NCI-H1105 (cell line): ENCODE measurements at regions not wholly inside any gene's neighbourhood (a gene's known extent, or its start where the extent isn't known, plus 50 kb on each side); places are given as distances from the start of the nearest gene placed in this dataset.

Experiments
- DNase-seq: peaks from one replicate; lab custom pipeline; 2025; lab: John Stamatoyannopoulos, UW

DNA sequence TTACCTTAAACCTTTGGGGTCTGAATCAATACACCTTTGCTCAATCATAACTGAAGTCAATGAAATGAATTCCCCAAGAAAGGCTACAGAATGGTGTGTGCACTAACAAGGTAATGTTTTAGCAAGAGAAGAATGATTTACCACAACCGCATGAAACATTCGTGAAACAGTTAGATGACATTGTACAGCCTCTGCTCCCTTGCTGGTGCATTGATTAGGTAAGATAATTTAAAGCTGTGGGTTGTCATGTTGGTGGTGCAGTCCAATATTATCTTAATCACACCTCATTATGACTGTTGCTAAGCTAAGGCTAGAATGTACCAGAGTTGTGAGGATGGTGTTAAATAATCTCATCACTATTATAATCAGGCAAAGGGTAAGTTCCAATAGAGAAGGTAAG is 1673.2 kb upstream of the PRR20A start:
- no peak for DNase-seq

GRCh38 chr13:55483626-55484158 is 1657.0 kb upstream of the PRR20A start:
- no peak for DNase-seq

DNA sequence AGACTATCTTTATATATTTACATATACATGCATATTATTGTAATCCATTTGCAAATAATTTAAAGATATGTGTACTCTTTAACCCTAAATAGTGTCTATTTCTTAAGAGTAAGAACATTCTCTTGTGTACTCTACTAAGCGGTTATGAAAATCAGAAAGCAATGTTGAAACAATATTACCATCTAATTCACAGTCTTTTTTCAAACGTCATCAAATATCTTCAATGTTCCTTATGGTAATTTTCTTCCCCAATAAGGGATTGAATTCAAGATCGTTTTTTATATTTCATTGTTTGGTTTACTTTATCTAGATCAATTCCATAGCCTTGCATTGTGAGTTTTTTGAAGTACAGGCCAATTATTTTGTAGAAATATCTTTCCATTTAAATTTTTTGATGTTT is 1647.4 kb upstream of the PRR20A start:
- no peak for DNase-seq

- no peak for DNase-seq
Measured at GRCh38 chr13:55497486-55497885, 1643.2 kb upstream of the PRR20A start.

GRCh38 chr13:55500694-55501093 is 1640.0 kb upstream of the PRR20A start:
- no peak for DNase-seq

- DNase-seq, result no peak
Measured at GRCh38 chr13:55516610-55517009, 1624.1 kb upstream of the PRR20A start.

DNA sequence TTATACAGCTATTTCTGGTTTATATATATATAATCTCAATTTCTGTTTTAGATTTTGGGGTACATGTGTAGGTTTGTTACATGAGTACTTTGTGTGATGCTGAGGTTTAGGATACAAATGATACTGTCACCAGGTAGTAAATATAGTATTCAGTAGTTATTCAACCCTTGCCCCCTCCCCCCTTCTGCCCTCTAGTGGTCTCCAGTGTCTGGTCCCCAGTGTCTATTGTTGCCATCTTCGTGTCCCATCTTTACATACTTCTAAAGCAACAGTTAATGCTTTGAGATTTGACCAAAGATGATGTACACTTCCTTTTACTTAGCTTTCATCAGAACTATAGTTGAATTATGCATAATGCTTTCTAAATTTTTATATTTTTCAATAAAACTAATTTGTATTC is 1623.4 kb upstream of the PRR20A start:
- DNase-seq, result no peak

- no peak for DNase-seq
Measured at GRCh38 chr13:55528434-55528833, 1612.3 kb upstream of the PRR20A start.

DNA sequence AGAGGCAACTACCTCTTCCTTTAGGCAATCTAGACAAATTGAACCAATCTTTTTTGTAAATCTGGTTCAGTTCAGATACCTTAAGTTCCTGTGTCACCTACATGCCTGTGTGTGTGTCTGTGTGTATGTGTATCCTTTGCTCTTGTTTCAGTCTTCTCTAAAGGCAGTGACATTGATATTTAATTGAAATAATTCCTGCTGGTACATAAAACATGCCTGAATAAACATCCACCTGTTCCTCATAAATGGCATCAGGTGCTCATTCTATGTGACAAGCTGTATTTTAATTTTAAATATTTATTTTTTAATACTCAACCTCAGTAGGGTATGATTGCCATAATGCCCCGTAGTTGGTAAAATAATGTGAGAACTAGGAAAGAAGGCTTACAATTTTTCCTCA is 1606.4 kb upstream of the PRR20A start:
- no peak for DNase-seq

- DNase-seq, result no peak
Measured at GRCh38 chr13:55538424-55538823, 1602.3 kb upstream of the PRR20A start.

- no peak for DNase-seq
Measured at GRCh38 chr13:55543053-55543452, 1597.7 kb upstream of the PRR20A start.

DNA sequence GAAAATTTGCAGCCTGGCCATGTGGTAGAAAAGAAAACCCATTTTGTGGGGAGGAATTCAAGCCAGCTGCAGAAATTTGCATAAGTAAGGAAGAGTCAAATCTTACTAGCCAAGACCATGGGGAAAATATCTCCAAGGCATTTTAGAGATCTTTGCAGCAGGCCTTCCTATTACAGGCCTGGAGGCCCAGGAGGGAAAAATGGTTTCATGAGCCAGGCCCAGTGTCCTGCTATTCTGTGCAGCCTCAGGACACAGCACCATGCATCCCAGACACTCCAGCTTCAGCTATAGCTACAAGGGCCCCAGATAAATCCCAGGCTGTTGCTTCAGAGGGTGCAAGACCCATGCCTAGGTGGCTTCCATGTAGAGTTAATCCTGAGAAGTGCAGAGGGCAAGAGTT is 1590.1 kb upstream of the PRR20A start:
- DNase-seq, result no peak

- no peak for DNase-seq
Measured at GRCh38 chr13:55553701-55554100, 1587.0 kb upstream of the PRR20A start.

GRCh38 chr13:55554741-55555140 is 1586.0 kb upstream of the PRR20A start:
- DNase-seq, result no peak

- DNase-seq, result no peak
Measured at GRCh38 chr13:55560331-55560730, 1580.4 kb upstream of the PRR20A start.

- no peak for DNase-seq
Measured at GRCh38 chr13:55563267-55563666, 1577.5 kb upstream of the PRR20A start.

GRCh38 chr13:55566334-55566733 is 1574.4 kb upstream of the PRR20A start:
- DNase-seq, result no peak

DNA sequence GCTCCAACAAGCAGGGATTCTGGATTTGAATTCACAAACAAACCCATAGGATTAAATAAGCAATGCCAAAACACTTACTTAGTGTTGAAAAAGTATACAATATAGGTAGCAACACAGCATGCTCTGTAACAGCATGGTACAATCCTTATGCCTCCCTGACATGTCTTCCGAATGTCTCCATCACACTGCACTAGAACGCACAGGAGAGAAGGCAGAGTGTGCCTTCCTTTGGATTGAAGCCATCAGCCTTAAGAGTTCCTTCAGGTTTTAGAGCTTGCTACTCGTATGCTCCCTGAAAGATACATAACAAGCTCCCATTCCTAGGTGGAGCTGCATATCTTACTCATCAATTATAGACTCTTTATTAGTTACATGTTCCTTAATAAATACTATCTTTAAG is 1573.9 kb upstream of the PRR20A start:
- DNase-seq, result no peak

DNA sequence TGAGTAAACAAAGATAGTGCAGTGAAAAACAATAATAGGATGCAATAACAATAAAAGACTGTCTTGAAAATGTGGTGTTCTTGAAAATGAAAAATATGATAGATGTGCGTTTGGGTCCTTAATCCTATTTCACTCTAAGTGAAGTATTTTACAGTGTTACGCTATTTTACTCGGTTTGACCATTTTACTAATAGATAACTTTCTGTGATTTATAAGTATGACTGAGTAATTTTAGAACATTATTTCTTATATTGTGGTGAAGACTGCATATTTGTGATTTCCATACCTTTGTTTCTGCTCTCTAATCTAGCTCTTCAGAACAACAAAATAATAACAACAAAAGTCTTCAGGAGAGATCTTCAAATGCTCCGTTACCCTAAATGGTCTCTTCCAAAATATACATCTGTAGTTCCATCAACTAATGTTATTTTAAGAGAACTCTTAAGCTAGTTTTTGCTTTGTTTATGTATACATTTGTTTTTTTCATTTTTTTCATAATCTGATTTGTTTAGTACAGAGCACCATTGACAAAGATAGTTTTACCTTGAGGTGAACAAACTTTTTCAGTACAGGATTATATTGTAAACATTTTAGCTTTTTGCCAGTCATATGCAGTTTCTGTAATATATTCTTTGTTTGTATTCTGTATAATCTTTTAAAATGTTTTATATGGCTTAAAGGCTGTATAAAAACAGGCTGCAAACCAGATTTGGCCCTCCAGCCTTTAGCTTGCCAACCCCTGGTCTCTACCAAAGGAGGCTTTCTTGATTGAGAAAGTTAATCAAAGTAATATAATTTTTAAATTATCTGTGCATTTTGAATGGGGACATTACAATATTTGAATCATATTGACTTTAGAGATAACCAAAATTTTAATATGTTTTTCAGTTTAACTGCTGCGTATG is 1572.7 kb upstream of the PRR20A start:
- no peak for DNase-seq

GRCh38 chr13:55569082-55569481 is 1571.6 kb upstream of the PRR20A start:
- DNase-seq, result no peak

DNA sequence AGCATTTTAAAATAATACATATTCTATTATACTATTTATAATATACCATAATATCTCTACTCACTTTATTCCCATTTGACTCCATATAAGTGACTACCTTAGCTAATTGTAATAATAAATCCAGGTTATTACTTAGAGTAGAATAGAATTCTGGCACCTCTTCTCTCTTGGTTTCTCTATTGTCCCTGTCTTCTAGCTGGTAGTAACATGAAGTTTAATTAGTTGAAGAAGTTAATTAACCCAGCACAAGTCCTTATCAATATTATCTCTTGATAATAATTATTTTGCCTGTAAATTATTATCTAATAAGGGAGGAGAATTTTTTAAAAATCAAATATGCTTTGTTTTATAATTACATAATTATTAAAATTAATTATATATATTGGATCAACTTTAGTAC is 1571.2 kb upstream of the PRR20A start:
- no peak for DNase-seq

DNA sequence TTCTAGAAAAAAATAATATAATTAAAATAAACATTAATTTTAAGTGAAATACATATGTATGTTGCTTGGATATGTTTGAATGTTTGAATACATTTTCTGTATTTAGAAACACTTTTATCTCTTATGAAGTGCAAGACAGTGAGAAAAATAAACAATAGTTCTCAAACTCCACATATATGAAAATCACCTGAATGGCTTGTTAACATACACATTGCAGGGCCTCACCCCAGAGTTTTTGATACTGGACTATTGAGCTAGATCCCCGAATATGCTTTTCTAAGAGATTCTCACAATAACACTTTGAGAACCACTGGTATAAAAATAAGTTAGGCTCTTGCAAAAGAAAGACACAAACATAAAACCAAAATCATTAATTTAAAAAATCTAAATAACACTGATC is 1570.3 kb upstream of the PRR20A start:
- DNase-seq, result no peak

- no peak for DNase-seq
Measured at GRCh38 chr13:55571237-55571867, 1569.4 kb upstream of the PRR20A start.
